ENCODE measurements at regions not wholly inside any gene's neighbourhood (a gene's known extent, or its start where the extent isn't known, plus 50 kb on each side); places are given as distances from the start of the nearest gene placed in this dataset.

GRCh38 chr9:29209748-29210291, 1636.5 kb upstream of the C9orf72 start:
- ATAC-seq (no peak), FAIRE-seq (no peak), DNase-seq (ENCODE audit: low read depth, low spot score) (no peak)
- in situ Hi-C loops (cut with MboI) (no loop called here), intact Hi-C loops (cut with micrococcal nuclease; ENCODE audit: unreplicated experiment) (loop anchor here (10.0 kb wide), 2 partner anchors 55 to 425 kb away; no protein-coding TSS in a partner anchor)
- Histone ChIP-seq H3K9ac (ENCODE audit: control insufficient read depth, insufficient read depth, low read length) (no peak overlapping the region), H3K36me3 (ENCODE audit: control insufficient read depth in 2 of 2, insufficient read depth in 2 of 2, low read length in 1 of 2) (no peaks in the 10 kb centered on the region), H3K4me3 (no peak overlapping the region), H3K9me3 (replicated peaks; ENCODE audit: control insufficient read depth, insufficient read depth, low read length) (no peaks in the 10 kb centered on the region), H3K4me1 (ENCODE audit: control insufficient read depth, insufficient read depth, low read length) (no peaks in the 10 kb centered on the region), H4K20me1 (ENCODE audit: control insufficient read depth, insufficient read depth) (no peaks in the 10 kb centered on the region), H3K4me2 (ENCODE audit: control insufficient read depth, insufficient read depth) (no peak overlapping the region), H3K27me3 (replicated peaks in 1 of 2; ENCODE audit: control insufficient read depth in 2 of 2, insufficient read depth in 2 of 2, low read length in 1 of 2) (peaks cover 3 to 7% of the 10 kb centered on the region in 2 experiments), H2AFZ (ENCODE audit: control insufficient read depth, low read depth, low read length) (no peak overlapping the region), H3K27ac (ENCODE audit: control insufficient read depth, insufficient read depth) (no peak overlapping the region), H3K79me2 (ENCODE audit: control insufficient read depth, insufficient read depth, low read length) (no peaks in the 10 kb centered on the region)
- BruUV-seq (replicated peaks): no TSS peak
- CTCF ChIA-PET: no interaction called here
- WGBS (ENCODE audit: insufficient coverage, insufficient replicate concordance, low lambda C conversion rate, missing lambda C conversion rate): 0% methylated on average over 2 of the region's 2 CpGs
- POLR2A ChIA-PET: no interaction called here
- RAD21 ChIA-PET (ENCODE audit: unreplicated experiment): no interaction called here
- TF ChIP-seq MXI1 (IDR thresholded peaks at IDR 0.05; ENCODE audit: low read depth, low read length) (no peak), BCL11A (IDR thresholded peaks at IDR 0.05; ENCODE audit: low read depth, low read length) (no peak), NR2C1 (IDR thresholded peaks at IDR 0.05) (no peak), TCF3 (IDR thresholded peaks at IDR 0.05; ENCODE audit: borderline replicate concordance, insufficient read depth, low read depth, low read length) (no peak), NR2F1 (conservative IDR thresholded peaks at IDR 0.05) (no peak), FOS (IDR thresholded peaks at IDR 0.05; ENCODE audit: borderline replicate concordance, extremely low read depth, insufficient read length) (no peak), POLR2AphosphoS5 (IDR thresholded peaks at IDR 0.05; ENCODE audit: low read length) (no peak), SMAD5 (IDR thresholded peaks at IDR 0.05; ENCODE audit: low read depth) (no peak), ZBTB11 (CRISPR knock-in tag; IDR thresholded peaks at IDR 0.05) (no peak), NBN (IDR thresholded peaks at IDR 0.05) (no peak), CREM (IDR thresholded peaks at IDR 0.05; ENCODE audit: low read depth) (no peak), GABPA (IDR thresholded peaks at IDR 0.05; ENCODE audit: low read depth) (no peak)
- TF ChIP-seq, protein P1, sequence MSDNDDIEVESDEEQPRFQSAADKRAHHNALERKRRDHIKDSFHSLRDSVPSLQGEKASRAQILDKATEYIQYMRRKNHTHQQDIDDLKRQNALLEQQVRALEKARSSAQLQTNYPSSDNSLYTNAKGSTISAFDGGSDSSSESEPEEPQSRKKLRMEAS (IDR thresholded peaks at IDR 0.05; ENCODE audit: low read depth, low read length): no peak
- TF ChIP-seq, protein P2, sequence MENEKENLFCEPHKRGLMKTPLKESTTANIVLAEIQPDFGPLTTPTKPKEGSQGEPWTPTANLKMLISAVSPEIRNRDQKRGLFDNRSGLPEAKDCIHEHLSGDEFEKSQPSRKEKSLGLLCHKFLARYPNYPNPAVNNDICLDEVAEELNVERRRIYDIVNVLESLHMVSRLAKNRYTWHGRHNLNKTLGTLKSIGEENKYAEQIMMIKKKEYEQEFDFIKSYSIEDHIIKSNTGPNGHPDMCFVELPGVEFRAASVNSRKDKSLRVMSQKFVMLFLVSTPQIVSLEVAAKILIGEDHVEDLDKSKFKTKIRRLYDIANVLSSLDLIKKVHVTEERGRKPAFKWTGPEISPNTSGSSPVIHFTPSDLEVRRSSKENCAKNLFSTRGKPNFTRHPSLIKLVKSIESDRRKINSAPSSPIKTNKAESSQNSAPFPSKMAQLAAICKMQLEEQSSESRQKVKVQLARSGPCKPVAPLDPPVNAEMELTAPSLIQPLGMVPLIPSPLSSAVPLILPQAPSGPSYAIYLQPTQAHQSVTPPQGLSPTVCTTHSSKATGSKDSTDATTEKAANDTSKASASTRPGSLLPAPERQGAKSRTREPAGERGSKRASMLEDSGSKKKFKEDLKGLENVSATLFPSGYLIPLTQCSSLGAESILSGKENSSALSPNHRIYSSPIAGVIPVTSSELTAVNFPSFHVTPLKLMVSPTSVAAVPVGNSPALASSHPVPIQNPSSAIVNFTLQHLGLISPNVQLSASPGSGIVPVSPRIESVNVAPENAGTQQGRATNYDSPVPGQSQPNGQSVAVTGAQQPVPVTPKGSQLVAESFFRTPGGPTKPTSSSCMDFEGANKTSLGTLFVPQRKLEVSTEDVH (IDR thresholded peaks at IDR 0.05; ENCODE audit: low read depth, partially characterized antibody): no peak
- TF ChIP-seq, protein P3, sequence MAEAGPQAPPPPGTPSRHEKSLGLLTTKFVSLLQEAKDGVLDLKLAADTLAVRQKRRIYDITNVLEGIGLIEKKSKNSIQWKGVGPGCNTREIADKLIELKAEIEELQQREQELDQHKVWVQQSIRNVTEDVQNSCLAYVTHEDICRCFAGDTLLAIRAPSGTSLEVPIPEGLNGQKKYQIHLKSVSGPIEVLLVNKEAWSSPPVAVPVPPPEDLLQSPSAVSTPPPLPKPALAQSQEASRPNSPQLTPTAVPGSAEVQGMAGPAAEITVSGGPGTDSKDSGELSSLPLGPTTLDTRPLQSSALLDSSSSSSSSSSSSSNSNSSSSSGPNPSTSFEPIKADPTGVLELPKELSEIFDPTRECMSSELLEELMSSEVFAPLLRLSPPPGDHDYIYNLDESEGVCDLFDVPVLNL (IDR thresholded peaks at IDR 0.05; ENCODE audit: low read depth, low read length): no peak
- TF ChIP-seq, protein P4, sequence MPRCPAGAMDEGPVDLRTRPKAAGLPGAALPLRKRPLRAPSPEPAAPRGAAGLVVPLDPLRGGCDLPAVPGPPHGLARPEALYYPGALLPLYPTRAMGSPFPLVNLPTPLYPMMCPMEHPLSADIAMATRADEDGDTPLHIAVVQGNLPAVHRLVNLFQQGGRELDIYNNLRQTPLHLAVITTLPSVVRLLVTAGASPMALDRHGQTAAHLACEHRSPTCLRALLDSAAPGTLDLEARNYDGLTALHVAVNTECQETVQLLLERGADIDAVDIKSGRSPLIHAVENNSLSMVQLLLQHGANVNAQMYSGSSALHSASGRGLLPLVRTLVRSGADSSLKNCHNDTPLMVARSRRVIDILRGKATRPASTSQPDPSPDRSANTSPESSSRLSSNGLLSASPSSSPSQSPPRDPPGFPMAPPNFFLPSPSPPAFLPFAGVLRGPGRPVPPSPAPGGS (IDR thresholded peaks at IDR 0.05; ENCODE audit: borderline replicate concordance, insufficient read depth, low read depth, low read length, poor library complexity, severe bottlenecking): no peak
- SMC1A ChIA-PET (ENCODE audit: uncharacterized antibody, unreplicated experiment): no interaction called here
